SK-MEL-5 (cell line): ENCODE measurements at regions not wholly inside any gene's neighbourhood (a gene's known extent, or its start where the extent isn't known, plus 50 kb on each side); places are given as distances from the start of the nearest gene placed in this dataset.

Experiments
- DNase-seq: peaks from one replicate; pipeline ENCODE4 v3.0.0-alpha.2; 2016; ENCODE audit warnings: low read depth, low spot score
- in situ Hi-C: cut with HindIII; loops from 2 replicates; pipeline ENCODE4 v1.10.0; 2016; ENCODE audit warnings: low sequenced_read_pairs, high pct_unique_total_duplicates, low pct_unique_long_range_greater_than_20kb

- in situ Hi-C loops, result no loop called here
- DNase-seq, result no peak
Measured at GRCh38 chr3:147000274-147000673, 395.1 kb upstream of the PLSCR5 start.

GRCh38 chr3:146991907-146992306 lies 386.8 kb upstream of the PLSCR5 start:
- in situ Hi-C loops, result no loop called here

GRCh38 chr3:146975476-146975875 lies 370.3 kb upstream of the PLSCR5 start:
- DNase-seq, result no peak
- in situ Hi-C loops, result no loop called here

More at GRCh38 chr3:146991907-146992306, 386.8 kb upstream of the PLSCR5 start:
- DNase-seq, result no peak

GRCh38 chr3:146975032-146975431 lies 369.9 kb upstream of the PLSCR5 start:
- in situ Hi-C loops, result no loop called here
- DNase-seq, result no peak

- DNase-seq, result no peak
- in situ Hi-C loops, result no loop called here
Measured at GRCh38 chr3:146974001-146974400, 368.9 kb upstream of the PLSCR5 start.

GRCh38 chr3:146972726-146973125 lies 367.6 kb upstream of the PLSCR5 start:
- DNase-seq, result no peak
- in situ Hi-C loops, result no loop called here

GRCh38 chr3:146970236-146970635 lies 365.1 kb upstream of the PLSCR5 start:
- in situ Hi-C loops, result no loop called here
- DNase-seq, result no peak

GRCh38 chr3:146969356-146969755 lies 364.2 kb upstream of the PLSCR5 start:
- no peak for DNase-seq
- in situ Hi-C loops, result no loop called here

GRCh38 chr3:146968204-146968651 lies 363.1 kb upstream of the PLSCR5 start:
- DNase-seq, result peak; percentile 77
- in situ Hi-C loops, result no loop called here

- in situ Hi-C loops, result no loop called here
- DNase-seq, result no peak
Measured at GRCh38 chr3:146967783-146968182, 362.6 kb upstream of the PLSCR5 start.

GRCh38 chr3:146966124-146966523 lies 361.0 kb upstream of the PLSCR5 start:
- in situ Hi-C loops, result no loop called here
- no peak for DNase-seq

GRCh38 chr3:146953511-146953981 lies 348.4 kb upstream of the PLSCR5 start:
- DNase-seq, result no peak
- in situ Hi-C loops, result no loop called here

GRCh38 chr3:146948985-146949384 lies 343.8 kb upstream of the PLSCR5 start:
- DNase-seq, result no peak
- in situ Hi-C loops, result no loop called here

- DNase-seq, result no peak
- in situ Hi-C loops, result no loop called here
Measured at GRCh38 chr3:146948186-146948585, 343.0 kb upstream of the PLSCR5 start.

GRCh38 chr3:146929696-146930095 lies 324.6 kb upstream of the PLSCR5 start:
- DNase-seq, result peak; percentile 3
- in situ Hi-C loops, result no loop called here

- in situ Hi-C loops, result no loop called here
- no peak for DNase-seq
Measured at GRCh38 chr3:146928421-146929059, 323.4 kb upstream of the PLSCR5 start.

- in situ Hi-C loops, result no loop called here
- DNase-seq, result no peak
Measured at GRCh38 chr3:146921693-146922092, 316.5 kb upstream of the PLSCR5 start.

GRCh38 chr3:146914409-146914808 lies 309.3 kb upstream of the PLSCR5 start:
- DNase-seq, result no peak
- in situ Hi-C loops, result no loop called here

GRCh38 chr3:146912241-146913015 lies 307.3 kb upstream of the PLSCR5 start:
- in situ Hi-C loops, result no loop called here
- DNase-seq, result peak; percentile 99
